NK-92 treated with Interleukin-12 subunit alpha and Interleukin-12 subunit beta, amount 100 ng/mL, for 24 hours (cell line): ENCODE measurements at regions not wholly inside any gene's neighbourhood (a gene's known extent, or its start where the extent isn't known, plus 50 kb on each side); places are given as distances from the start of the nearest gene placed in this dataset.
"Not testable (repeated sequence)": the region's sequence is repeated elsewhere in the genome, so short reads cannot be mapped to it uniquely, and the experiment has no call there.

ENCODE experiments used
- DNase-seq: peaks from one replicate; lab custom pipeline; 2025; lab: John Stamatoyannopoulos, UW

DNA sequence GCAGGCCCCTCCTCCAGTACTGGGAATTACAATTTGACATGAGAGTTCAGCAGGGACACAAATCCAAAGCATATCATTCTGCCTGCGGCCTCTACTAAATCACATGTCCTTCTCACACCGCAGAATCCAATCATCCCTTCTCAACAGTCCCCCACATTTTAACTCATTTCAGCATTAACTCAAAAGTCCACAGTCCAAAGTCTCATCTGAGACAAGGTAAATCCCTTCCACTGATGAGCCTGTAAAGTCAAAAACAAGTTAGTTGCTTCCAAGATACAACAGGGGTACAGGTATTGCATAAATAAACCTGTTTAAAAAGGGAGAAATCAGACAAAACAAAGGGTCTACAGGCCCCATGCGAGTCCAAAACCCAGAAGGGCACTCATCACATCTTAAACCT, 64.0 kb downstream of the EBNA1BP2 start:
- DNase-seq: no peak

DNA sequence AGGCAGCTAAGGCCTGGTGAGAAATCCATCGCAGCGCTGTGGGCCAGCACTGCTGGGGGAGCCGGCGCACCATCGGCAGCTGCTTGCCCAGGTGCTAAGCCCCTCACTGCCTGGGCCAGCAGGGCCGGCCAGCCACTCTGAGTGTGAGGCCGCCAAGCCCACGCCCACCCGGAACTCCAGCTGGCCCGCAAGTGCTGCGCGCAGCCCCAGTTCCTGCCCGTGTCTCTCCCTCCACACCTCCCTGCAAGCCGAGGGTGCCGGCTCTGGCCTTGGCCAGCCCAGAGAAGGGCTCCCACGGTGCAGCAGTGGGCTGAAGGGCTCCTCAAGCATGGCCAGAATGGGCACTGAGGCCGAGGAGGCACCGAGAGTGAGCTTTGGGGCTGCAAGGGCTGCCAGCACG, 64.4 kb downstream of the EBNA1BP2 start:
- no peak for DNase-seq

DNA sequence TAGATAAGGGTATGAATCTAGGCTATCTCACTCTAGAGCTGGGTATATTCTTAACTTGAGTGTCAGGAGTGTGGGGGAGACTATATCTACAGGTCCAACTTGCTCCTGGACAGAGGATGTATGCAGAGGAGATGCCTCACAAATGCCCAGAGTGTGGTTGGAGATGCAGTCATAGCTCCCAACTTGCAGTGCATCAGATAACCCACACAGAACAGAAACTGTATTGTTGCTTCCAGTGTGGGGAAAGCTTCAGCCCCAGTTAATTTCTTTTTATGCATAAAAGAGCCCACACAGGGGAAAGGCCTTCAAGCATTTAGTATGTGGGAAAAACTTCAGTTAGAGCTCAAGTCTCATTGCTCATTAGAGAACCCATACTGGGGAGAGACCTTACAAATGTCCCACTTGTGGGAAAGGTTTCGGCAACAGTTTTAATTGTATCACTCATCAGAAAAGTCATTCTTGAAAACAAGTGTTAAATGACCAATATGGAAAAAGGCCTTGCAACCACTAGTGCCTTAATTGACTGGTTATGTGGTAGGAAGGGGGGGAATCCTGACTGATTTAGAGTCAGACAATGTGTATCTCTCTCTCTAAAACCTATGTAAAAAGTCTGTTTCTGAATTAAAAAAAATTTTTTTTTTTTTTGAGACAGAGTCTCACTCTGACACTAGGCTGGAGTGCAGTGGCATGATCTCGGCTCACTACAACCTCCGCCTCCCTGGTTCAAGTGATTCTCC, 67.9 kb downstream of the EBNA1BP2 start:
- no peak for DNase-seq

DNA sequence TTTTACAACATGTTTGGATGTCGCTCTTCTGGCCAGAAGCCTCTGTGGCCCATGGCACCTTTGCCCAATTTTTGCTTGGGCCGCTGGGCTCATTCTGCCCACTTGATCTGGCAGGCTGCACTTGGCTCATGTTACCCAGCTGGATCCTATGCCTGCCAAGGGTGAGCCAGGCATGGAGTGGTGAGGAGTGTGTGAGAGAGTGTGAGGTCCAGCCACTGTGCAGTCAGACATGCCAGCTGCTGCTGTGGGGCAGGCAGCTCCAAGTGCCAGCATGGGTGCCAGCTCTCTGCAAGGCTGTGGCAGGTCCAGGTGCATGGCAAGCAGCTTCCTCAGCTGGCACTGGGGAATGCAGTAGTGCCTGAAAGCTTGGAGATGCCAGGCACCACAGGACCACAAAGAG, 71.0 kb downstream of the EBNA1BP2 start:
- no peak for DNase-seq

DNA sequence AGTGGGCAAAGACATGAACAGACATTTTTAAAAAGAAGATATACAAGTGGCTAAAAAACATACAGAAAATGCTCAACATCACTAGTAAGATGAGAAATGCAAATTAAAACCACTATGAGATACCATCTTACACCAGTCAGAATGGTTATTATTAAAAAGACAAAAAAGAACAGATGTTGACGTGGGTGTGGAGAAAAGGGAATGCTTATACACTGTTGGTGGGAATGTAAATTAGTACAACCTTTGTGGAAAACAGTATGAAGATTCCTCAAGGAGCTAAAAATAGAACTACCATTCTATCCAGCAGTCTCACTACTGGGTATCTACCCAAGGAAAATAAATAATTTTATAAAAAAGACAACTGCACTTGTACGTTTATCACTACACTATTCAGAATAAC, 73.9 kb downstream of the EBNA1BP2 start:
- DNase-seq: no peak

DNA sequence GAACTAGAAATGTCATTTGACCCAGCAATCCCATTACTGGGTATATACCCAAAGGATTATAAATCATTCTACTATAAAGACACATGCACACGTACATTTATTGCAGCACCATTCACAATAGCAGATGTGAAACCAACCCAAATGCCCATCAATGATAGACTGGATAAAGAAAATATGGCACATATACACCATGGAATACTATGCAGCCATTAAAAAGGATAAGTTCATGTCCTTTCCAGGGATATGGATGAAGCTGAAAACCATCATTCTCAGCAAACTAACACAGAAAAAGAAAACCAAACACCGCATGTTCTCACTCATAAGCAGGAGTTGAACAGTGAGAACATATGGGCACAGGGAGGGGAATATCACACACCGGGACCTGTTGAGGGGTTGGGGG, 75.6 kb downstream of the EBNA1BP2 start:
- not testable (repeated sequence) for DNase-seq

DNA sequence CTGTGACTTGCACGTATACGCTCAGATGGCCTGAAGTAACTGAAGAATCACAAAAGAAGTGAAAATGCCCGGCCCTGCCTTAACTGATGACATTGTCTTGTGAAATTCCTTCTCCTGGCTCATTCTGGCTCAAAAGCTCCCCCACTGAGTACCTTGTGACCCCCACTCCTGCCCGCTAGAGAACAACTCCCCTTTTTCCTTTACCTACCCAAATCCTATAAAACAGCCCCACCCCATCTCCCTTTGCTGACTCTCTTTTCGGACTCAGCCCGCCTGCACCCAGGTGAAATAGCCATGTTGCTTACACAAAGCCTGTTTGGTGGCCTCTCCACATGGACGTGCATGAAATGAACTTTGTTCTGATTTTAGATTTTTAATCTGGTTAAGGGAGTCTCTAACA, 81.3 kb downstream of the EBNA1BP2 start:
- DNase-seq: not testable (repeated sequence)

DNA sequence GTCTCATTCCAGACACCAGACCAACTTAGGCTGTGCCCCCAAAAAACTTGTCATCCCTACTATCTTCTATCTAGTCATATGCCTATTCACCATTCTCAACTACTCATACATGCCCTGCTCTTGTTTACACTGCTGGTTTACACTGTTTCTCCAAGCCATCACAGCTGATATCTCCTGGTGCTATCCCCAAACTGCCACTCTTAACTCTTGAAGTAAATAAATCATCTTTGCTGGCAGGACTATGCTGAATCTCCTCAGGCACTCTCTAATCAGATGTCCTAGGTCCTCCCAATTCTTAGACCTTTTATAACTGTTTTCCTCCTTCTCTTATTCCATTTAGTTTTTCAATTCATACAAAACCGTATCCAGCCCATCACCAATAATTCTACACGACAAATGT, 81.9 kb downstream of the EBNA1BP2 start:
- not testable (repeated sequence) for DNase-seq

DNA sequence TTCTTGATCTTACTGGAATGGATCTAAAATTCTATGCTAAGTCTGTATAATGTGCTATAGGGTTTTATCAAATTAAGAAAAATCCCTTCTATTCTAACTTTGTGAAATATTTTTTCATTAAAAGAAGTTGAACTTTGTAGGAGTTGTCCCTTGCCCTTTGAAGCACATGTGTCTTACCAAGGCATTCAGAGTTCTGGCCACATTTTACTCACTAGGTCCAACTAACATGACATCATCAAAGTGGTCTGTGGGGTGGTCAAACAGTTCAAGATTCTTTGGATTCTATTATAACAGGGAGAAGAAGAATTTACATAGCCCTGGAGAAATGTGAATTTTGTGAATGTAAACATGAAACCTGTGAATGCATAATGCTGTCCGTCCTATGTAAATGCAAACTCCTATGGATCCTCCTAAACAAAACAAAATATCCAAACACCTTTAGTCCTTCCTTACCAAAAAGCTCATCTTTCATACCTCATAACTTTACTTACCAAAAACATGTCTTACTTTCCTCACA, 88.7 kb downstream of the EBNA1BP2 start:
- no peak for DNase-seq

DNA sequence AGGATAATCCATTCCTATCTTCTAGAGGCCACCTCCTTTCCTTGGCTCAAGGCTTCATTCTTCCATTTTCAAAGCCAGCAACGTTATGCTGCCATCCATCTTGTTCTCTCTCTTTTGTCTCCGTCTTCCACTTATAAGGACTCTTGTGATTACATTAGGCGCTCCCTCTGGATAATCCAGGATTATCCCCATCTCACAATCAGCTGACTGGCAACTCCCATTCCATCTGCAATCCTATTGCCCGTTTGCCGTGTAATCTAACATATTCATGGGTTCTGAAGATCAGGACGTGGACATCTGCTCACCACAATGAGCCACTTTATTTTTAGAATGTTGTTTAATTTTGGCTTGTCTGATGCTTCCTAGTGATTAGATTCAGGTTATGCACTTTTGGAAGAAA, 89.3 kb downstream of the EBNA1BP2 start:
- no peak for DNase-seq

DNA sequence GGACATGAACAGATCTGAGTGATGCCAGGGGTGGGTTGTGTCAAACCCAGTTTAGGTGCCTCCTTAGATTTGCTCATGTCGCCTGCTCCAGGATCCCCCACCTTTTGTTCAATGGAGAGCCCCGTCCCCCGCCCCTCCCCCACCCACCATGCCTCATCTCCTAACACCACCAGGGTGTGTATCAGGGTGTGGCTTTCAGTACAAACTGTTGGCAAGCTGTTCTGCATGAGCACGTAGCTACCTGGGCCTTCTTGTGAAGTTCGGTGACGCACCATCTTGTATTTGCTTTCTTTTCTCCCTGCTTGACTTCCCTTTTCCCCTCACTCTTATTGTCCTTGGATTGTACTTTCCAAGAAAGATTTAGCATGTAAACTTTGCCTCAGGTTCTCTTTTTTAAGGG, 94.8 kb downstream of the EBNA1BP2 start:
- DNase-seq: no peak

DNA sequence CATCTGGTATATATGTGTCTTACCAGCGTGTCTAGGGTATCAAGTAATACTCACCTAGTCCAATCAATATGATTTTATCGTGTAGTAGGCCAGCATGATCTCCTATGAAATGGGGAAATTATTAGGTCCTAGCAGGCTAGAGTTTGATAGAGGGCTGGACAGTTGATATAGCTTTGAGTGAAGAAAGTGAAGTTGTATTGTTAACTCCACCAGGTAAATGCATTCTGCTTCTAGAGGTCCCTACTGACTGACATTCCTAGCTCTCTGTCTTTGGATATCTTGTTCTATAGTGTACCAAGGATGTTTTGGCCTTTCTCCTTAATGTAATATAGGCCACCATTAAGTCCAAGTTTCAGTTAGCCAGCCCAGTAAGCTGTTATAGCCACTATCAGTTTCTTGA, 97.4 kb downstream of the EBNA1BP2 start:
- DNase-seq: no peak

DNA sequence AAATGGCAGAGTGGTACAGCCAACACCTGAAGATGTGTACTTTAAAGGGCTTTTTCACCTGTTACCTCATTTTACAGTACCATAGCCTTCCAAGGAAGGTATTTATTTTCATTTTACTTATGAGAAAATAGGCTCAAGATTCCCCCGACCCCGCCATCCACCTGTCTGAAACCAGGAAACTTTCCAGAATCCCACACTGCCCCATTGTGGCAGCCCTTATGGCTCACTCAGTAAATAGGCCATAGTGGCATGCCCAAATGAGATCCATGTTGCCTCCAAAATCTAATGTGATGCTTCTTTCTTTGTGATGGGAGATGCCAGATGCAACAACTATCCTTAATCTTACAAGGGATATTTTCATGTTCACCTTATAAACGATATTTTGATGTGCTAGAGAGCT, 97.8 kb downstream of the EBNA1BP2 start:
- no peak for DNase-seq

DNA sequence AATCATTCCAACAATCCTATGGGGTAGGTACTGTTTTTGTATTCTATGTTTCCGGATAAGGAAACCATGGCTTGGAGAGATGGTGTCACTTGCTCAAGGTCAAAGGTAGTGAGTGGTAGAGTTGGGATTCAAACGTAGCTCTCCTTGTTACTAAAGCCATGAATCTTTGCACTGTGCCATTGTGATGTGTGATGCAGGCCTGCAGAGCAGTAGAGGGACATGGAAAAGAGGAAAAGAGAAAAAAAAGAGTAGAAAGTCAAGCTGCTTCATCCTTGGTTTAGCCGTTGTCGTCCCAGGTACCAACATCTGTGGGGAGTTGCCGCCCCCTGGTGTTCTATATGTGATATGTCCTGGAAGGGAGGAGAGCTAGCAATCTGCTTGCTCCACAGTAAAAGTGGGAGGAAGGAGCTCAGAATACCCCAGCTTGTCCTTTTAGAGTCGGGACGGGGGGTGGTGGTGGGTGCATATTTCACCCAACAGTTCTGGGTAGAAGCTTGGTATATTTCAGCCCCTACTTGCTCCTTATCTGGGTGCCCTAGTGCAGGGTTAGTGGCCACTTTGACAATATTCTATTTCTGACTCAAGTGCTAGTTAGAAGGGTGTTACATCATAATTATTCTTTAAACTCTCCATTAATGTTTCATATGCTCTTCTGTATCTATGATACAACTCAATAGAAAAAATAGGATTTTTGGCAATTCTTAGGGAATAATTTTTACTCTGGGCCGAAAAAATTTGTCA, 98.4 kb downstream of the EBNA1BP2 start:
- DNase-seq: peak; percentile 50

DNA sequence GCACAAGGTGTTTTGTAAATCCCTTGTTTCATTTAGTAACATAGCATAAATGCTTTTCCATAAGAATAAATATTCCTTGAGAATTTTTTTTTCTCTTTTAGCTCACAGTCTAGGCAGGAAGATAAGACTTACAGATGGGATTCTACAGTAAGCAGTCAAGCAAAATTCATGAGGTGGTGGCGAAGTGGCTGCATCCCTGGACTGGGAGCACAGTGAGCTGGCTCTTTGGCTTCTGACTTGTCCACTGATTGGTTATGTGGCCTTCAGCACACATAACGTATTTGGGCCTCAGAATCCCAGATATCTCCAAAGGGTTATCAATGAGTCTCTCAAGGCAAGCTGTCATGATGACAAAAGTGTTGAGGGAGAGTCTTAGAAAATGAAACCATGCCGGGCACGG, 99.8 kb downstream of the EBNA1BP2 start:
- DNase-seq: no peak

DNA sequence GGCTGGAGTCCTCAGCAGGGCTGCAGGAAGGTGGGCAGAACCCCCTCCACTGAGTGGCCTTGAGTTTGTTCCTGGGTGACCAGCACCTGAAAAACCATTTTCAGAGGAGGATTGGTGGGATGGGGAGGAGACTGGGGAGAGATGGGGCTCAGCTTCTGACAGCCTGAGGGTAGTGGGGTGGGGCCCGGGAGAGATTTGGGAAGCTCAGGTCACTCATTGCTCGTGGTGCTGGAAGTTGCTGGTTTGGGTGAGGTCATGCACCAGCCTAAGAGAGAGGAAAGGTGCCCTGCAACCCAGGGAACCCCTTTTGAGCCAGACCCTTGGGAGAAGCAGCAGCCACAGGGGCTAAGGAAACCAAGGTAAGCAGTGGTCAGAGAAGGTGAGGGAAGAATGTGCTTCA, 100.8 kb downstream of the EBNA1BP2 start:
- no peak for DNase-seq

DNA sequence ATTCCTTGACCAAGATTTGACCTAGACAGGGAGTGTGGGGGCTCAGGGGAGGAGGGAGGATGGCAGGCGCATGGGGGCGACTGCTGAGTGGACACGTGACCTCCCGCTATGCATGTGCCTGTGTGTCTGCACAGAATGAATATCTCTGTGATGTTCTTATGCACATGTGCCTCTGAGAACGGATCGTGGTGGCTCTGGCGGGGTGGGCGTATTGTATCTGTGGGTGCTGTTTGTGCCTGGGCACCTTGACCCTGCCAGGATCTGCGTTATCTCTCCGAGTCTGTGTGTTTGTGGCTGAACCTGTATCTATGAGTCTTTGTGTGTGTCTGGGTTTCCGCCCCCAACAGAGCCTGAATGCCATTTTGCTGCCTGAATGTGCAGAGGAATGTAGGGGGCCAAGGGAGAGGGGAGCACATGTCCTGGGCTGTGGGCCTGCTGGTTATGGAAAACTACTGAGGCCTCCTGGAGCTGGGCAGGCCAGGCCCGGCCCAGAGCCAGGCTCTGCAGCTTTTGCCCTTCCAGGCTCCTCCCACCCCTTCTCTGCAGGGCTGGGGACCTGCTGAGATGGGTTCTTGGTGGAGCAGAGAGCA, 102.5 kb downstream of the EBNA1BP2 start:
- DNase-seq: no peak

DNA sequence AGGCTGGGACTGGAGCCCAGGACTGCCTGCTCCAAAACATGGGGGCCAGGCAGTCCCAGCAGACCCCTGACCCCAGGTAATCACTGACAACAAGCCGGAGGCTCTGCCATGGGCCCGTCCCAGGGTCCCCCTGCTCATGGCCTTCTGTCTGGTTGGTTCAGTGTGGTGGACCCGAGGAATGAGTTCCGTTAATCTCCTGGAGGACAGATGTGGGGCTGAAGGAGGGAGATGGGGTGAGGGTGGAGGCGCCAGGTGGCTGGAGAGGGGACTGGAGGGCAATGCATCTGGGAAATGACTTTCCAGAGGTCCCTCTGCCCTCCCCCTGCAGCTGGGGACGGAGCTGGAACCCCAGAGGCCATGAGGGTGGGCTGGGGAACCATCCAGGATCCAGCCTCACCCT, 103.2 kb downstream of the EBNA1BP2 start:
- no peak for DNase-seq

DNA sequence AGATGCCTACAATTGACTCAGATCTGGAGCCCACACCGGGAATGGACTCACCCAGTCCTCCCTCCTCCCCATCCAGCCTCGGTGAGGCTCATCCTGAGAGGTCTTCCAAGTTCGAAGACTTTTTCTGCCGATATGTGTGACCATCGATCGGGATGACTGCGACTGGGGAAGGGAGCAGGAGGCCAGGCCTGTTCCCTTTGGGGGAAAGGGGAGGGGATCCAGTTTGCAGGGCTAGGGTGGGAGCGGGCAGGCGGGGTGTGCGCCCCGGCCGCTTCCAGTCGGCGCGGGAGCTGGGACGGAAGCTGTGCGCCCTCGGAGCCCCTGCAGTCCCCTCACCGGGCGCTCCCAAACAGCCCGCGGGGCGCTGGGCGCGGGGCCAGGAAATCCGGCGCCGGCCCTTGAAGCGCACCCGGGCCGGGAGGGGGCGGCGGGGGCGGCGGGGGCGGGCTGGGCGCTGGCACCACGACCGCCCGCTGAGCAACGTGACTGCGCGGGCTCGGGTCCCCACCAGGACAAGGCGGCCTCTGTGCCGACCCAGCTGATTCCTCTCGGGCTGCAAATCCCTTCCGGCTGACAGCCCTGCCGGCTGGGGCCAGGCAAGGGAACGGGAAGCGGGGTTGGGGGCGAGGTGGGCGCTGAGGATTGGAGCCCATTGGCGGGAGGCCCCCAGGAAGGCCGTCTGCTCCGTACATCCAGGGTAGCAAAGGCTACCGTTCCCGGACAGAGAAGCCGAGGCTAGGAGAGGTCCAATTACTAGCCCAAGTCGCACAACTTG, 103.9 kb downstream of the EBNA1BP2 start:
- no peak for DNase-seq

DNA sequence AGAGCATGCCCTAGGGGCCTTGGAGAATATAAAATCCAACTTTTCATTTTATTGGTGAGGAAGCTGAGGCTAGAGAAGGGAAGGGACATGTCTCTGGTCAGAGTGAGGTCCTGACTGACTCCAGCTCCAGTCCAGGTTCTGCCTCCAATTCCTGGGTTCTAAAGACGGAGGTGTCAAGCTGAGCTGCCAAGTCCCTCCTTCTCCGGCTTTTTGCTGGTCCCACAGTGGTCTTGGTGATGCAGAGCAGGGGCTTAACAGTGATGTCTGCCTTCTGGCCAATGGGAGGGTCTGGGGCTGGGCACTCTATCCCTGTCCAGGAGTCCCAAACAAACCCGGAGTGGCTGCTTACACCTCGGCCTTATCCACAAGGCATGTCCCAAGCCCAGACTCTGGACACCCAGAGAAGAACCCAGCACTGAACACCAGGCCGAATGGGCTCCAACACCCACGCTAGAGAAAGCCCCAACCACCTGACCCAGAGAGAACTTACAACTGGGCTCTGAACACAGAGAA, 104.8 kb downstream of the EBNA1BP2 start:
- DNase-seq: no peak

DNA sequence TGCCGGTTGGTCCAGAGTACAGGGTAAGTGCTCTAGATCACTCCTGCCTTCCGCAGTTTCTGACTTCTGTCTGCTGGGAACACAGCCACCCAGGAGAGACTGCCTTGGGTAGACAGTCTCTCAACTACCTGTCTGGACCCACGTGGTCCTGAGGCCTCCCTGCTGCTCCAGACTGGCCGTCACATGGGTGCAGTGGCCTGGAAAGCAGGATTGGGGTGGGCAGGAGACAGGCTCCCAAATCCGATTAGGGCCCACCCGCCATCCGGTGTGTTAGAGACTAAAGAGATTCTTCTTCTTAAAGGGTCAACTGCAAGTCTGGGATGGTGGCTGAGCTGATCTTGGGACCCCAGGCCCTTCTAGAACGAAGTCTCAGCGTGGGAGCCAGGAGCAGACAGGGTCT, 105.5 kb downstream of the EBNA1BP2 start:
- no peak for DNase-seq
